GM13977 (cell line): ENCODE measurements at regions not wholly inside any gene's neighbourhood (a gene's known extent, or its start where the extent isn't known, plus 50 kb on each side); places are given as distances from the start of the nearest gene placed in this dataset.

ENCODE experiments used
- DNase-seq: peaks from one replicate; pipeline ENCODE4 v3.0.0; 2012; ENCODE audit warnings: low spot score
- CTCF ChIP-seq: IDR thresholded peaks from 2 replicates; pipeline ENCODE4 v1.5.1; 2012; ENCODE audit warnings: mild to moderate bottlenecking, control low read depth; ENCODE audit not compliant: insufficient read depth; ENCODE audit errors: extremely low read depth, missing control alignments
- in situ Hi-C: fragments of 300-500 bp; cut with MboI; formaldehyde crosslinking; loops from one replicate; pipeline ENCODE4 v1.12.0; 2022; ENCODE audit warnings: low sequenced_read_pairs, low pct_unique_long_range_greater_than_20kb, mixed read lengths, inconsistent platforms; ENCODE audit not compliant: unreplicated experiment

- in situ Hi-C loops: no loop called here
- DNase-seq: no peak
Observed at GRCh38 chr13:89574077-89574476, 1773.4 kb upstream of the MIR17HG start.

GRCh38 chr13:89577301-89577700, 1770.2 kb upstream of the MIR17HG start:
- no peak for TF ChIP-seq CTCF
- in situ Hi-C loops: no loop called here
- no peak for DNase-seq

More at GRCh38 chr13:89574077-89574476, 1773.4 kb upstream of the MIR17HG start:
- no peak for TF ChIP-seq CTCF

- no peak for DNase-seq
- in situ Hi-C loops: no loop called here
- no peak for TF ChIP-seq CTCF
Observed at GRCh38 chr13:89584058-89584620, 1763.3 kb upstream of the MIR17HG start.

- in situ Hi-C loops: no loop called here
- TF ChIP-seq CTCF: no peak
Observed at GRCh38 chr13:89602655-89603054, 1744.8 kb upstream of the MIR17HG start.

GRCh38 chr13:89603187-89603586, 1744.3 kb upstream of the MIR17HG start:
- no peak for DNase-seq
- in situ Hi-C loops: no loop called here
- no peak for TF ChIP-seq CTCF

More at GRCh38 chr13:89602655-89603054, 1744.8 kb upstream of the MIR17HG start:
- DNase-seq: no peak

- in situ Hi-C loops: no loop called here
- no peak for TF ChIP-seq CTCF
- no peak for DNase-seq
Observed at GRCh38 chr13:89609318-89609717, 1738.2 kb upstream of the MIR17HG start.
